GM12873 (cell line): ENCODE measurements at regions not wholly inside any gene's neighbourhood (a gene's known extent, or its start where the extent isn't known, plus 50 kb on each side); places are given as distances from the start of the nearest gene placed in this dataset.

Source experiments
- TF ChIP-seq, protein P1 (sequence below): IDR thresholded peaks from 2 replicates; pipeline ENCODE4 v1.5.1; 2012; ENCODE audit warnings: low read depth, mild to moderate bottlenecking, moderate library complexity, low read length, control low read depth; ENCODE audit not compliant: insufficient read depth; ENCODE audit errors: missing control alignments

DNA sequence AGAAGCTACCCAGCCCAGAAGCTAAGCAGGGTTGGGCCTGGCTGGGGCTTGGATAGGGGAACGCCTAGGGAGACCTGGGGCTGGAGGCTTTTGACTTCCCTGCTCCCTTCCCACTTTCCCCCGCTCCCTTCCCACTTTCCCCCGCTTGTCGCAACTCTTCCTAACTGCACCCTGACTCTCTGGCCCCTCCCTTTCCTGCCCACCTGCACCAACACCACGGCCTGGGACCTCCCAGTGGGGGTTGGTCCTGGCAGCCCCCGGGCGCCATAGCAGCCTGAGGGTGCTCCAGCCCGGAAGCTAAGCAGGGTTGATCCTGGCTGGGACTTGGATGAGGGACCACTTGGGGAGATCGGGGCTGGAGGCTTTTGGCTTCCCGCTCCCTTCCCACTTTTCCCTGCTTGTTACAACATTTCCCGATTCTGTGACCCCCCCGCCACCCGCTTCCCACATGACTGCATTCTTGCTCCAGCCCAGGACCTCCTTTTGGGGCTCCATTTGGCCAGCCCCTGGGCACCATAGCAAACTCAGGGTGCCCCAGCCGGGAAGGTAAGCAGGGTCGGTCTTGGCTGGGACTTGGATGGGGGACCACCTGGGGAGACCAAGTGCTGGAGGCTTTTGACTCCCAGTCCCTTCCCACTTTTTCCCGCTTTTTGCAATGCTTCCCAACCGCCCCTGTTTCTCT lies 2287.0 kb downstream of the TP53TG3F start:
- TF ChIP-seq, protein P1, sequence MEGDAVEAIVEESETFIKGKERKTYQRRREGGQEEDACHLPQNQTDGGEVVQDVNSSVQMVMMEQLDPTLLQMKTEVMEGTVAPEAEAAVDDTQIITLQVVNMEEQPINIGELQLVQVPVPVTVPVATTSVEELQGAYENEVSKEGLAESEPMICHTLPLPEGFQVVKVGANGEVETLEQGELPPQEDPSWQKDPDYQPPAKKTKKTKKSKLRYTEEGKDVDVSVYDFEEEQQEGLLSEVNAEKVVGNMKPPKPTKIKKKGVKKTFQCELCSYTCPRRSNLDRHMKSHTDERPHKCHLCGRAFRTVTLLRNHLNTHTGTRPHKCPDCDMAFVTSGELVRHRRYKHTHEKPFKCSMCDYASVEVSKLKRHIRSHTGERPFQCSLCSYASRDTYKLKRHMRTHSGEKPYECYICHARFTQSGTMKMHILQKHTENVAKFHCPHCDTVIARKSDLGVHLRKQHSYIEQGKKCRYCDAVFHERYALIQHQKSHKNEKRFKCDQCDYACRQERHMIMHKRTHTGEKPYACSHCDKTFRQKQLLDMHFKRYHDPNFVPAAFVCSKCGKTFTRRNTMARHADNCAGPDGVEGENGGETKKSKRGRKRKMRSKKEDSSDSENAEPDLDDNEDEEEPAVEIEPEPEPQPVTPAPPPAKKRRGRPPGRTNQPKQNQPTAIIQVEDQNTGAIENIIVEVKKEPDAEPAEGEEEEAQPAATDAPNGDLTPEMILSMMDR: no peak

DNA sequence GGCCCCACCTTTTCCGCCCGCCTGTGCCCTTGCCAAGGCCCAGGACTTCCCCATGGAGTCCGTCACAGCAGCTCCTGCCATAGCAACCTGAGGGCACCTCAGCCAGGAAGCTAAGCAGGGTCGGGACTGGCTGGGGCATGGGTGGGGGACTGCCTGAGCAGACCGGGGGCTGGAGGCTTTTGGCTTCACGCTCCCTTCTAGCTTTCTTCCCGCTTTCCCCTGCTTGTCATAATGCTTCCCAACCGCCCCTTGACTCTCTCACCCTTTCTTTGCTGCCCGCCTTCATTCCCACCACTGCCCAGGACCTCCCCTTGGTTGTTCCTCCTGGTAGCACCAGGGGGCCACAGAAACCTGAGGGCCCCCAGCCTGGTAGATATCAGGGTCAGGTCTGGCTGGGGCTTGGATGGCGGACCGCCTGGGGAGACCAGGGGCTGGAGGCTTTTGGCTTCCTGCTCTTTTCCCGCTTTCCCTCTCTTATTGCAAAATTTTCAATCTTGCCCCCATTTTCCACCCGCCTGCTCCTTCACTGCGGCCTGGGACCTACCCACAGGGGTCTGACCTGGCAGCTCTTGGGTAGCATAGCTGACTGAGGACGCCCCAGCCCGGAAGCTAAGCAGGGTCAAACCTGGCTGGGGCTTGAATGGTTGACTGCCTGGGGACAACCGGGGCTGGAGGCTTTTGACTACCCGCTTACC lies 2287.7 kb downstream of the TP53TG3F start:
- TF ChIP-seq, protein P1: no peak

DNA sequence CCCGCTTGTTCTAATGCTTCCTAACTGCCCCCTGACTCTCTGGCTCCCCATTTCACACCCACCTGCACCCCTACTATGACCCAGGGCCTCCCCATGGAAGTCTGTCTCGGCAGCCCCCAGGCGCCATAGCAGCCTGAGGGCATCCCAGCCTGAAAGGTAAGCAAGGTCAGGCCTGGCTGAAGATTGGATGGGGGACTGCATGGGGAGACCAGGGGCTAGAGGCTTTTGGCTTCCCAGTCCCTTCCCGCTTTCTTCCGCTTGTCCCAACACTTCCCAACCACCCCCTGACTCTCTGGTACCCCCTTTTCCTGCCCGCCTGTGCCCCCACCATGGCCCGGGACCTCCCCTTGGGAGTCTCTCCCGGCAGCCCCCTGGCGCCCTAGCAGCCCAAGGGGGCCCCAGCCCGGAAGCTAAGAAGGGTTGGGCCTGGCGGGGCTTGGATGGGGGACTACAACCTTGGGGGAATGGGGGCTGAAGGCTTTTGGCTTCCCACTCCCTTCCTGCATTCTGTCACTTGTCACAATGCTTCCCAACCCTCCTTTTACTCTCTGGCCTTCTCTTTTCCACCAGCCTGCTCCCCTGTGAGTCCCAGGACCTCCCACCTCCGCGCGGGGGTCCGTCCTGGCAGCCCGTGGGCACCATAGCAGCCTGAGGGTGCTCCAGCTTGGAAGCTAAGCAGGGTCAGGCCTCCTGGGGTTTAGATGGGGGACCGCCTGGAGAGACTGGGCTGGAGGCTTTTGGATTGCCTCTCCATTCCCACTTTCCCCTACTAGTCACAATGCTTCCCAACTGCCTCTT lies 2288.4 kb downstream of the TP53TG3F start:
- TF ChIP-seq, protein P1: no peak

DNA sequence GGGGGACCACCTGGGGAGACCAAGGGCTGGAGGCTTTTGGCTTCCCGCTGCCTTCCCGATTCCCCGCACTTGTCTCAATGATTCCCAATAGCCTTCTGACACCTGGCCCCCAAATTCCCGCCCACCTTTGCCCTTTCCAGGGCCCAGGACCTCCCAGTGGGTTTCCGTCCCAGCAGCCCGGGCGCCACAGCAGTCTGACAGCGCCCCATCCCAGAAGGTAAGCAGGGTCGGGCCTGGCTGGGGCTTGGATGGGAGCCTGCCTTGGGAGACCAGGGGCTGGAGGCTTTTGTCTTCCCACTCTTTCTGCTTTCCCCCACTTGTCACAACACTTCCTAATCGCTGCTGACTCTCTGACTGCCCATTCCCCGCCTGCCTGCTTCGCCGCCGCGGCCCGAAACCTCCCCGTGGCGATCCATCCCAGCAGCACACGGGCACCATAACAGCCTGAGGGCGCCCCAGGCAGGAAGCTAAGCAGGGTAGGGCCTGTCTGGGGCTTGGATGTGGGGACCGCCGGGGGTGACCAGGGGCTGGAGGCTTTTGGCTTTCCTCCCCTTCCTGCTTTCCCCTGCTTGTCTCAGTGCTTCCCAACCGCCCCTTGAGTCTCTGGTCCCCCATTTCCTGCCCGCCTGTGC lies 2289.3 kb downstream of the TP53TG3F start:
- TF ChIP-seq, protein P1: no peak

DNA sequence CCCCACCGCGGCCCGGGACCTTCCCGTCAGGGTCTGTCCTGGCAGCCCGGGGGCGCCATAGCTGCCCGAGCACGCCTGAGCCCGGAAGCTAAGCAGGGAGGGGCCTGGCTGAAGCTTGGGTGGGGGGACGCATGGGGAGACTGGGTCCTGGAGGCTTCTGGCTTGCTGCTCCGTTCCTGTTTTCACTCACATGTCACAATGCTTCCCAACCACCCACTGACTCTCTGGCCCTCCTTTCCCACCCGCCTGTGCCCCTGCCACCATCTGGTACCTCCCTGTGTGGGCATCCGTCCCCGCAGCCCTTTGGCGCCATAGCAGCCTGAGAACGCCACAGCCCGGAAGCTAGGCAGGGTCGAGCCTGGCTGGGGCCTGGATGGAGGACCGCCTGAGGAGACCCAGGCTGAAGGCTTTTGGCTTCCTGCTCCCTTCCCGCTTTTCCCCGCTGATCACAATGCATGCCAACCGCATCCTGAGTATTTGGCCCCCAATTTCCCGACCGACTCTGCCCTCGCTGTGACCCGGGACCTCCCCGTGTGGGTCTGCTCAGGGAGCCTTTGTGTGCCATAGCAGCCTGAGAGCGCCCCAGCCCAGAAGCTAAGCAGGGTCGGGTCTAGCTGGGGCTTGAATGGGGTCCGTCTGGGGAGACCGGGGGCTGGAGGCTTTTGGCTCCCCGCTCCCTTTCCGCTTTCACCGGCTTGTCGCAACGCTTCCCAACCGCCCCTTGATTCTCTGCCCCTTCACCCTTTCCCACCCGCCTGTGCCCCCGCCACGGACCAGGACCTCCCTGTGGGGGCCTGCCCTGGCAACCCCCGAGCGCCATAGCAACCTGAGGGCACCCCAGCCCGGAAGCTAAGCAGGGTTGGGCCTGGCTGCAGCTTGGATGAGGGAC lies 2290.1 kb downstream of the TP53TG3F start:
- TF ChIP-seq, protein P1: no peak

DNA sequence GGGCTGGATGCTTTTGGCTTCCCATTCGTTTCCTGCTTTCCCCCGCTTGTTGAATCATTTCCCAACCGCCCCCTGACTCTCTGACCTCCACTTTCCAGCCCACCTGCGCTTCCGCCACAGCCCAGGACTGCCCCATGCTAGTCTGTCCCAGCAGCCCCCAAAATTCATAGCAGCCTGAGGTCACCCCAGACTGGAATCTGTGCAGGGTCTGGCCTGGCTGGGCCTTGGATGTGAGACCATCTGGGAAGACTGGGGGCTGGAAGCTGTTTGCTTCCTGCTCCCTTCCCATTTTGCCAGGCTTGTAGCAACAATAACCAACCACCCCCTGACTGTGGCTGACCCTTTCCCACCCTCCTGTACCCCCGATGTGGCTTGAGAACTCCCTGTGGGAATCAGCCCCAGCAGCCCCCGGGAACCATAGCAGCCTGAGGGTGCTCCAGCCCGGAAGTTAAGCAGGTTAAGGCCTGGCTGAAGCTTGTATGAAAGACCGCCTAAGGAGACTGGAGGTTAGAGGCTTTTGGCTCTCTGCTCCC lies 2290.8 kb downstream of the TP53TG3F start:
- TF ChIP-seq, protein P1: no peak
